Osteoblast (primary cell): ENCODE measurements at regions not wholly inside any gene's neighbourhood (a gene's known extent, or its start where the extent isn't known, plus 50 kb on each side); places are given as distances from the start of the nearest gene placed in this dataset.

Experiments
- DNase-seq: peaks from one replicate; pipeline ENCODE4 v3.0.0; 2011; ENCODE audit warnings: low spot score, mixed read lengths; ENCODE audit not compliant: insufficient read length; ENCODE audit errors: missing footprints
- H2AFZ ChIP-seq: 2 replicates; pipeline ENCODE4 v1.6.0; 2011; ENCODE audit warnings: mild to moderate bottlenecking, low read length
- H3K27ac ChIP-seq: 2 replicates; pipeline ENCODE4 v1.5.1; 2011; ENCODE audit warnings: mild to moderate bottlenecking, low read depth, low read length, moderate library complexity
- H3K27me3 ChIP-seq: 2 replicates; pipeline ENCODE4 v1.6.0; 2012; ENCODE audit warnings: mild to moderate bottlenecking, control low read depth, inconsistent platforms, low read length, moderate library complexity; ENCODE audit not compliant: insufficient read depth
- H3K36me3 ChIP-seq: 2 replicates; pipeline ENCODE4 v1.5.1; 2011; ENCODE audit warnings: mild to moderate bottlenecking, low read length, control low read depth, moderate library complexity; ENCODE audit not compliant: insufficient read depth
- H3K4me1 ChIP-seq: 2 replicates; pipeline ENCODE4 v1.5.1; 2011; ENCODE audit warnings: mild to moderate bottlenecking, low read length, control low read depth, moderate library complexity; ENCODE audit not compliant: insufficient read depth
- H3K4me2 ChIP-seq: 2 replicates; pipeline ENCODE4 v1.6.0; 2011; ENCODE audit warnings: mild to moderate bottlenecking, low read length; ENCODE audit not compliant: insufficient read depth
- H3K4me3 ChIP-seq: fragments of 200-600 bp; sonication (generic); 3 replicates; pipeline ENCODE4 v1.5.1; 2012; ENCODE audit warnings: mild to moderate bottlenecking, low read length, inconsistent platforms; ENCODE audit not compliant: insufficient read depth
- H3K79me2 ChIP-seq: 2 replicates; pipeline ENCODE4 v1.6.0; 2012; ENCODE audit warnings: mild to moderate bottlenecking, low read length, control low read depth, inconsistent platforms; ENCODE audit not compliant: insufficient read depth
- H3K9me3 ChIP-seq: 2 replicates; pipeline ENCODE4 v1.5.1; 2011; ENCODE audit warnings: low read depth, low read length, control low read depth
- H4K20me1 ChIP-seq: 2 replicates; pipeline ENCODE4 v1.6.0; 2012; ENCODE audit warnings: mild to moderate bottlenecking, low read length, control low read depth; ENCODE audit not compliant: insufficient read depth
- TF ChIP-seq, protein P1 (sequence below): IDR thresholded peaks from 2 replicates; pipeline ENCODE4 v1.5.1; 2011; ENCODE audit warnings: mild to moderate bottlenecking, low read depth, low read length, moderate library complexity; ENCODE audit errors: extremely low read depth

DNA sequence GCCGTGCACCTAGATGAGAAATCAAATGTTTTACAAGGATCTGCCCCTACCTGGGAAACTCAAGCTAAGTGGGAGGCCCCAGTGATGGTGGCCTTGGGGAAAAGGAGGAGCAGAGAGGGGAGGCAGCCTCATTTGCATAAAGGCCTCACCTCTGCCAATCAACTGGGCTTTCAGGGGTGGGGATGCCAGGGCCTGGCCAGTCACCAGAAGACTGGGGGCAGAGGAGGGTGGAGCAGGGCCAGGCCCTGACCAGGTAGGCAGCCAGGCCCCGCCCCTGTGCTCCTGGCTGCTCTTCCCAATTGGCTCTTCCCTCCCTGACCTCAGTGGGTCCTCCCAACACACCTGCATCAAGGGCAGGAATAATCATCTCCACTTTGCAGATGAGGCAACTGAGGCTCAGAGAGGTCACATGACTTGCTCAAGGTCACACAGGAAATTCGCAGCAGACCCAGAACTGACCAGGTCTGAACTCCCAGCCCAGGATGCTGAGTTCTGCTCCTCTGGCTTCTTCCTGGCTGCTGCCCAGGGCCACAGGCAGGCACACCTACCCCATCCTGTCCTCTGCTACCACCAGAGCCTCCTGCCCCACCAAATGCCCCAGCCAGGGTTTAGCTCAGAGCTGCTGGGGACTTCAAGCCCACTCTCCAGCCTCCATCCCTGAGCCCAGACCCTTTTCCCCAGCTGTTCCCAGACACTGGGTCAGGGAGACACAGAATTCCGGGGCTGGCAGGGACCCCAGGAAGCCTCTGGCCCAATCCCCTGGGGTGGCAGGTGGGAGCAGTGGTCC, 677.9 kb downstream of the MATN1 start:
- Histone ChIP-seq H3K36me3 (no peaks in the 10 kb centered on the region), H3K79me2 (no peaks in the 10 kb centered on the region), H4K20me1 (no peaks in the 10 kb centered on the region), H3K4me2 (no peak overlapping the region), H3K4me3 (no peak overlapping the region), H2AFZ (no peak overlapping the region), H3K9me3 (no peaks in the 10 kb centered on the region), H3K27ac (no peak overlapping the region), H3K27me3 (no peaks in the 10 kb centered on the region), H3K4me1 (no peaks in the 10 kb centered on the region)
- TF ChIP-seq, protein P1, sequence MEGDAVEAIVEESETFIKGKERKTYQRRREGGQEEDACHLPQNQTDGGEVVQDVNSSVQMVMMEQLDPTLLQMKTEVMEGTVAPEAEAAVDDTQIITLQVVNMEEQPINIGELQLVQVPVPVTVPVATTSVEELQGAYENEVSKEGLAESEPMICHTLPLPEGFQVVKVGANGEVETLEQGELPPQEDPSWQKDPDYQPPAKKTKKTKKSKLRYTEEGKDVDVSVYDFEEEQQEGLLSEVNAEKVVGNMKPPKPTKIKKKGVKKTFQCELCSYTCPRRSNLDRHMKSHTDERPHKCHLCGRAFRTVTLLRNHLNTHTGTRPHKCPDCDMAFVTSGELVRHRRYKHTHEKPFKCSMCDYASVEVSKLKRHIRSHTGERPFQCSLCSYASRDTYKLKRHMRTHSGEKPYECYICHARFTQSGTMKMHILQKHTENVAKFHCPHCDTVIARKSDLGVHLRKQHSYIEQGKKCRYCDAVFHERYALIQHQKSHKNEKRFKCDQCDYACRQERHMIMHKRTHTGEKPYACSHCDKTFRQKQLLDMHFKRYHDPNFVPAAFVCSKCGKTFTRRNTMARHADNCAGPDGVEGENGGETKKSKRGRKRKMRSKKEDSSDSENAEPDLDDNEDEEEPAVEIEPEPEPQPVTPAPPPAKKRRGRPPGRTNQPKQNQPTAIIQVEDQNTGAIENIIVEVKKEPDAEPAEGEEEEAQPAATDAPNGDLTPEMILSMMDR = no peak
- DNase-seq = no peak

DNA sequence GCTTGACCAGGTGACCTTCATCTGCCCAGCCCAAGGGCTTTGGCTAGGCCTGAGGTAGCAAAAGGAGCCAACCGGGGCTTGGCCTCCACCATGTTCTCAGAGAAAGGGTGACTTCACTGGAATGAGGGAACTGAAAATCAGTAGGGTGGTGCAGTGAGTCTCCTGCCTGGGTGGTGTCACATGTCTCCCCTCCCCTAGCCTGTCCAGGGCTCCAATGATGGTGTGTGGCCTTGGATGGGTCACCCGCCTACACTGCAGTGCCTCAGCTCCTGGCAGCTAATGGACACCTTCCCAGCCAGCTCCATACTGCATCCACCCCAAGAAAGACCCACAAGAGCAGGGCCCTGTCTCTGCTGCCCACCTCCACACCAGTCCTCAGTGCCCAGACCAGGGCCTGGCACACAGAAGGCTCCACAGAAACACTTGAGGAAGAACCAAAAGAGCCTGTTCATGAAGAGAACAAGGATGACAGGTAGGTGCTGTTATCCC, 678.7 kb downstream of the MATN1 start:
- Histone ChIP-seq H2AFZ (no peak overlapping the region), H3K79me2 (no peaks in the 10 kb centered on the region), H3K4me2 (no peak overlapping the region), H3K27me3 (no peaks in the 10 kb centered on the region), H3K4me1 (no peaks in the 10 kb centered on the region), H3K27ac (no peak overlapping the region), H4K20me1 (no peaks in the 10 kb centered on the region), H3K36me3 (no peaks in the 10 kb centered on the region), H3K4me3 (no peak overlapping the region), H3K9me3 (no peaks in the 10 kb centered on the region)
- TF ChIP-seq, protein P1 = no peak
- no peak for DNase-seq

DNA sequence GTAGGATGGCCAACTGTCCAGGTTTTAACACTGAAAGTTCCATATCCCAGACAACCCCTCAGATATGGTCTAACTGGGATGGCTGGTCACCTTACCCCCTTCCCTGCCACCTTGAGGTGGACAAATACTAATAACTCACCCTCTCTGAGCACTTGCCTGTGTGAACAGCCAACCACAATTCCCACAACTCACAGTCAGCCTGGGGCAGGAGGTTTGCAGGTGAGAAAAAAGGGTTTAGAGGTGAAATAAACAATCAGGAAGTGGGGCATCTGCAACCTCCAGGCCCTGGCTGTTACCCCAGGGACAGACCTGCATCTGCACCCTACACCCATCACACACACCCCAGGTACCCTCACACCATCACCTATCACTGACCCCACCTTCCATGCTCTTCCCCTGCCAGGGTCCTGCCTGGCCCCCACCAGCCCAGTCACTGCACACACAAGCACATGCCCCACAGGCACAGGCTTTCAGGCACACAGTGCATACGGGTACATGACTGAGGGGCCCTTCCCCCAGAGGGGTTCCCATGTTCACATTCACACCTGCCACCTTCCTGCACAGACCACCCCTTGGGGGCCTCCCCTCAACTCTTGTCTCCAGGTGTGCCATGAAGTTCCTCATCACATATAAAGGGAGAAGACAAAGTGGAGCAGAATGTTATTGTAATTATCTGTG, 679.5 kb downstream of the MATN1 start:
- no peaks in the 10 kb centered on the region for H4K20me1 ChIP-seq
- no peaks in the 10 kb centered on the region for H3K36me3 ChIP-seq
- TF ChIP-seq, protein P1 = no peak
- no peak overlapping the region for H3K4me3 ChIP-seq
- no peaks in the 10 kb centered on the region for H3K79me2 ChIP-seq
- no peak overlapping the region for H3K4me2 ChIP-seq
- no peak for DNase-seq
- H3K27ac ChIP-seq = no peak overlapping the region
- H3K9me3 ChIP-seq = no peaks in the 10 kb centered on the region
- H3K4me1 ChIP-seq = no peaks in the 10 kb centered on the region
- no peaks in the 10 kb centered on the region for H3K27me3 ChIP-seq
- H2AFZ ChIP-seq = no peak overlapping the region

DNA sequence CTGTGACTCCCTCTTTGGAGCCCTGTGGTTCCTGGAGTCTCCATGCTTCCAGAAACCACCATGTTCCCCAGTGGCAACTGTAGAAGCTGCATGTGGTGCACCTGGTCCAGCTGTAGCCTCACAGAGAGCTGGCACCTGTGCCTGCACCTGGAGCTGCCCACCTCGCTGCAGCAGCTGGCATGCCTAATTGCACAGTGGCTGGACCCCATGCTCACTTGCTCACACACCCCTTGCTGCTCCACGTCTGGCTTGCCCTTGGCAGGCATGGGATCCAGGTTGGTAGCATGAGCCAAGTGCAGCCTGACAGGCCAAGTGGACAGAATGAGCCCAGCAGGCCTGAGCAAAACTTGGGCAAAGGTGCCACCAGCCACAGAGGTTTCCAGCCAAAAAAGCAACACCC, 680.1 kb downstream of the MATN1 start:
- TF ChIP-seq, protein P1 = no peak
- no peaks in the 10 kb centered on the region for H3K9me3 ChIP-seq
- H3K79me2 ChIP-seq = no peaks in the 10 kb centered on the region
- no peak overlapping the region for H3K27ac ChIP-seq
- DNase-seq = no peak
- H3K36me3 ChIP-seq = no peaks in the 10 kb centered on the region
- H3K4me3 ChIP-seq = no peak overlapping the region
- no peak overlapping the region for H3K4me2 ChIP-seq
- no peaks in the 10 kb centered on the region for H3K4me1 ChIP-seq
- no peaks in the 10 kb centered on the region for H3K27me3 ChIP-seq
- no peak overlapping the region for H2AFZ ChIP-seq
- no peaks in the 10 kb centered on the region for H4K20me1 ChIP-seq
